Heart left ventricle (tissue), 16 donors: ENCODE measurements at regions not wholly inside any gene's neighbourhood (a gene's known extent, or its start where the extent isn't known, plus 50 kb on each side); places are given as distances from the start of the nearest gene placed in this dataset.

ENCODE experiments used
- ATAC-seq, 4 donors: fragments of 200-7000 bp; cut with Tn5 transposase; one replicate each; pipeline ENCODE4 v1.9.1; 2020 to 2022; ENCODE audit warnings: moderate library complexity in 4 of 4, mild to moderate bottlenecking in 3 of 4, moderate number of reproducible peaks in 1 of 4
- DNase-seq, 5 donors: peaks; one replicate each; pipeline ENCODE4 v3.0.0-alpha.2; 2020
- H3K27ac ChIP-seq, 12 donors: fragments of 200-600 bp; sonication (generic) in 4 of 12; one replicate each; pipeline versions ENCODE4 v1.5.0 to v1.8.0; 2016 to 2022; ENCODE audit warnings: mild to moderate bottlenecking in 2 of 12
- H3K27me3 ChIP-seq, 9 donors: fragments of 200-600 bp; sonication (generic) in 2 of 9; one replicate each; pipeline versions ENCODE4 v1.5.1 to v1.8.0; 2016 to 2022; ENCODE audit warnings: mild to moderate bottlenecking in 3 of 9
- H3K36me3 ChIP-seq, 9 donors: fragments of 200-600 bp; sonication (generic) in 2 of 9; one replicate each; pipeline versions ENCODE4 v1.5.0 to v1.8.0; 2018 to 2022; ENCODE audit warnings: mild to moderate bottlenecking in 2 of 9
- H3K4me1 ChIP-seq, 12 donors: fragments of 200-600 bp; sonication (generic) in 4 of 12; one replicate each; pipeline versions ENCODE4 v1.5.0 to v1.8.0; 2016 to 2022; ENCODE audit warnings: mild to moderate bottlenecking in 3 of 12
- H3K4me3 ChIP-seq, 12 donors: fragments of 200-600 bp; sonication (generic) in 4 of 12; one replicate each; pipeline versions ENCODE4 v1.5.0 to v1.8.0; 2017 to 2022; ENCODE audit warnings: mild to moderate bottlenecking in 9 of 12, moderate library complexity in 4 of 12
- H3K9me3 ChIP-seq, 12 donors: fragments of 200-600 bp; sonication (generic) in 4 of 12; one replicate each; pipeline versions ENCODE4 v1.5.0 to v1.8.0; 2016 to 2022; ENCODE audit warnings: mild to moderate bottlenecking in 1 of 12
- CTCF ChIP-seq, 12 donors: fragments of 200-600 bp; sonication (generic) in 4 of 12; IDR thresholded peaks; one replicate each; pipeline versions ENCODE4 v1.5.0 to v1.8.0; 2018 to 2022; ENCODE audit warnings: antibody characterized with exemption in 12 of 12, mild to moderate bottlenecking in 5 of 12
- POLR2A ChIP-seq, 2 donors: fragments of 450-650 bp; IDR thresholded peaks; one replicate each; pipeline ENCODE4 v1.6.1; 2017; ENCODE audit warnings: antibody characterized with exemption in 2 of 2, mild to moderate bottlenecking in 2 of 2, moderate library complexity in 2 of 2
- WGBS, 4 donors: extraction: QIAGEN DNeasy Blood & Tissue Kit in 2 of 4; methylation state at CpG; one replicate each; pipeline versions ENCODE4 v1.1.5 to v1.1.7; 2013 to 2018; 5-methylcytosine and 5-hydroxymethylcytosine counted together
- intact Hi-C, 10 donors: fragments of 100-400 bp; cut with DNase I; formaldehyde crosslinking; loops; one replicate each; pipeline versions ENCODE4 v1.11.1 to v1.14.2; 2022
- donor health status: ischemic (EF 13 %, LVEDD 7.1; RV severe dilation, severe dysfunction).
- donor health status: healthy with polysubstance abuse.
- donor health status: DM: no; HTN: yes; CAD: no.
- donor health status: DM: no; HTN: no; CAD: no.
- donor health status: ischemic (EF 25% LVEDD 6.9; RV normal size, moderate dysfunction).
- donor health status: ischemic (EF 25% LVEDD 5.7; RV mildly dilated, moderate dysfunction).
- donor health status: healthy.
- donor health status: DM: yes; HTN: yes; CAD: no.
- donor health status: ischemic (EF 35%, LVEDD 5.7; RV mildly dilated, moderate dysfunction).
- donor health status: nonischemic (EF 11% LVEDD 7.7; RV severe dilation, severe dysfunction).
- donor health status: DM: yes; HTN: yes; CAD: no.
- donor health status: PGD.
- donor health status: ischemic (EF 29% LVEDD 5.4; RV normal size, mild dysfunction).
- donor health status: nonischemic (EF 23%, LVEDD 6.1; RV moderate dilation, normal function).

- Histone ChIP-seq H3K27me3 (no peaks in the 10 kb centered on the region), H3K9me3 (no peaks in the 10 kb centered on the region), H3K27ac (no peak overlapping the region), H3K4me3 (no peak overlapping the region), H3K36me3 (no peaks in the 10 kb centered on the region), H3K4me1 (no peaks in the 10 kb centered on the region)
- TF ChIP-seq POLR2A (IDR thresholded peaks at IDR 0.05) = no peak
- no peak for TF ChIP-seq CTCF (IDR thresholded peaks at IDR 0.05)
- WGBS, 4 donors = 87 to 92% (median 91%) methylated on average over 1 of the region's 1 CpG
- ATAC-seq (no peak), DNase-seq (no peak)
- intact Hi-C loops = no loop called here
Observed at GRCh38 chr2:129167456-129167855, 812.0 kb upstream of the RAB6C start.

GRCh38 chr2:129170570-129170969 lies 808.9 kb upstream of the RAB6C start:
- no peaks in the 10 kb centered on the region for H3K4me1 ChIP-seq
- intact Hi-C loops = no loop called here
- DNase-seq (no peak), ATAC-seq (no peak)
- 90 to 96% (median 94%) methylated on average over 2 of the region's 2 CpGs for WGBS, 4 donors
- no peak overlapping the region for H3K27ac ChIP-seq
- H3K4me3 ChIP-seq = no peak overlapping the region
- H3K36me3 ChIP-seq = no peaks in the 10 kb centered on the region
- TF ChIP-seq POLR2A (IDR thresholded peaks at IDR 0.05) = no peak
- no peak for TF ChIP-seq CTCF (IDR thresholded peaks at IDR 0.05)
- H3K9me3 ChIP-seq = peaks cover 0 to 7% (median 0%) of the 10 kb centered on the region in 12 donors
- H3K27me3 ChIP-seq = no peaks in the 10 kb centered on the region

- no peak overlapping the region for H3K4me3 ChIP-seq
- no peak for DNase-seq
- peaks cover 0 to 7% (median 0%) of the 10 kb centered on the region in 12 donors for H3K9me3 ChIP-seq
- H3K27ac ChIP-seq = no peak overlapping the region
- intact Hi-C loops = no loop called here
- ATAC-seq = no peak
- WGBS, 4 donors = 75 to 87% (median 77%) methylated on average over 2 of the region's 2 CpGs
- H3K36me3 ChIP-seq = no peaks in the 10 kb centered on the region
- TF ChIP-seq CTCF (IDR thresholded peaks at IDR 0.05) = no peak
- no peak for TF ChIP-seq POLR2A (IDR thresholded peaks at IDR 0.05)
- H3K4me1 ChIP-seq = no peaks in the 10 kb centered on the region
- H3K27me3 ChIP-seq = no peaks in the 10 kb centered on the region
Observed at GRCh38 chr2:129174143-129174542, 805.3 kb upstream of the RAB6C start.

- no peaks in the 10 kb centered on the region for H3K27me3 ChIP-seq
- TF ChIP-seq POLR2A (IDR thresholded peaks at IDR 0.05) = no peak
- no peak for TF ChIP-seq CTCF (IDR thresholded peaks at IDR 0.05)
- H3K4me1 ChIP-seq = no peaks in the 10 kb centered on the region
- 48 to 73% (median 65%) methylated on average over 2 of the region's 2 CpGs for WGBS, 4 donors
- no peak overlapping the region for H3K4me3 ChIP-seq
- no peak for DNase-seq
- intact Hi-C loops = no loop called here
- no peak for ATAC-seq
- no peaks in the 10 kb centered on the region for H3K36me3 ChIP-seq
- H3K9me3 ChIP-seq = peaks cover 0 to 7% (median 0%) of the 10 kb centered on the region in 12 donors
- H3K27ac ChIP-seq = no peak overlapping the region
Observed at GRCh38 chr2:129175051-129175450, 804.4 kb upstream of the RAB6C start.
